ENCODE measurements at regions not wholly inside any gene's neighbourhood (a gene's known extent, or its start where the extent isn't known, plus 50 kb on each side); places are given as distances from the start of the nearest gene placed in this dataset.

DNA sequence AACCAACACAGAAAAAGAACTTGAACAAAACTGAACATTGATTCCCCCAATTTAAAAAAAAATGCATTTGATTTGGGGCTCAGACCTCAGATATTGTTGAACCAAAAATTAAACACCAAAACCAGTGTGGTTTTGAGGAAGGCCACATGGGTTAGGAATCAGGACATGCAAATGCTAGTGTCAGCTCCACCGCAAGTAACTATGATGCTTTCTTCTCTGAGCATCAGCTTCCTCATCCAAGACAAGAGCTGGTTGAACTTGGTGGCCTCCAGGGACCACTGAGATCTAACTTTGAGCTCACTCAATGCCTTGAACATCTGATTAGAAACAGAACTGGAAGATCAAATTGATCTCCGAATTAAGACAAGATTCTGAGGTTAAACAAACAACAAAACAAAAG, 142.9 kb upstream of the NWD2 start:
- DNase-seq (ENCODE audit: low spot score) = no peak
- TF ChIP-seq, protein P1, sequence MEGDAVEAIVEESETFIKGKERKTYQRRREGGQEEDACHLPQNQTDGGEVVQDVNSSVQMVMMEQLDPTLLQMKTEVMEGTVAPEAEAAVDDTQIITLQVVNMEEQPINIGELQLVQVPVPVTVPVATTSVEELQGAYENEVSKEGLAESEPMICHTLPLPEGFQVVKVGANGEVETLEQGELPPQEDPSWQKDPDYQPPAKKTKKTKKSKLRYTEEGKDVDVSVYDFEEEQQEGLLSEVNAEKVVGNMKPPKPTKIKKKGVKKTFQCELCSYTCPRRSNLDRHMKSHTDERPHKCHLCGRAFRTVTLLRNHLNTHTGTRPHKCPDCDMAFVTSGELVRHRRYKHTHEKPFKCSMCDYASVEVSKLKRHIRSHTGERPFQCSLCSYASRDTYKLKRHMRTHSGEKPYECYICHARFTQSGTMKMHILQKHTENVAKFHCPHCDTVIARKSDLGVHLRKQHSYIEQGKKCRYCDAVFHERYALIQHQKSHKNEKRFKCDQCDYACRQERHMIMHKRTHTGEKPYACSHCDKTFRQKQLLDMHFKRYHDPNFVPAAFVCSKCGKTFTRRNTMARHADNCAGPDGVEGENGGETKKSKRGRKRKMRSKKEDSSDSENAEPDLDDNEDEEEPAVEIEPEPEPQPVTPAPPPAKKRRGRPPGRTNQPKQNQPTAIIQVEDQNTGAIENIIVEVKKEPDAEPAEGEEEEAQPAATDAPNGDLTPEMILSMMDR (IDR thresholded peaks at IDR 0.05; ENCODE audit: extremely low read depth, missing control alignments) = no peak

DNA sequence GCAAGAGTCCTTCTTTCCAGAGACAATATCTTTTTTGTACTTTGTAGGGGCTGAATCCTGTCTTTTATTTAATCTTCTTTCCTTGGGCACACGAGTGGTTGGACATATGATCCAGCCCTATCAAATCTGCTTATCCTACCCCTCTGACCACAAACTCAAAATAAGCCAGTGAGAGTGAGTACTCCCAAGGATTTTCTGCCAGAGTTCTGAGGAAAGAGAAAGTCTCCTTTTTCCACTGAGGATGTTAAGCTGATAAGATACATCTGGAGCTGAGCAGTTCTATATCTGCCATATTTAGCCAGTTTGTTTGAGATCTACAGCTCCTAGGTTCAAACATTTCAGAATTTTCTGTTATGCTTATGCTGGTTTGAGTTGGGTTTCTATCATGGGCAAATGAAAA, 134.8 kb upstream of the NWD2 start:
- TF ChIP-seq, protein P1 (IDR thresholded peaks at IDR 0.05; ENCODE audit: extremely low read depth, missing control alignments) = no peak
- DNase-seq (ENCODE audit: low spot score) = no peak

DNA sequence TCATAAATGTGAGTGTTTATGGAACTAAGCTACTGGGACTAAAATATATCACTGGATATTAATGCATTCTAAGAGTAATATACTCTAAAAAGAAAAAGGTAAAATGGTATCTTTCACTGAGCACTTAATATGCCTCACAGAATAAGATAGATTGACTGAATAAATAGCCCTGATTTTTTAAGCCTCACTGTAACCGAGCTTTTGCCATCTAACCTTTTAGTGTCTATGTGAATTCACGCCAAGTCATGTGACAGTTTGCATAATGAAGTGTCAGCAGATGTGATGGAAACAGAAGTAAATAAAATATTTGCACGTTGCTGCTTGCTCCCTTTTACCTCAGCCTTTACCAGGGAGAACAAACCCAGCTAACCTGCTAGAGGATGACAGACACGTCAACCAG, 119.7 kb upstream of the NWD2 start:
- TF ChIP-seq, protein P1 (IDR thresholded peaks at IDR 0.05; ENCODE audit: extremely low read depth, missing control alignments) = no peak
- no peak for DNase-seq (ENCODE audit: low spot score)

DNA sequence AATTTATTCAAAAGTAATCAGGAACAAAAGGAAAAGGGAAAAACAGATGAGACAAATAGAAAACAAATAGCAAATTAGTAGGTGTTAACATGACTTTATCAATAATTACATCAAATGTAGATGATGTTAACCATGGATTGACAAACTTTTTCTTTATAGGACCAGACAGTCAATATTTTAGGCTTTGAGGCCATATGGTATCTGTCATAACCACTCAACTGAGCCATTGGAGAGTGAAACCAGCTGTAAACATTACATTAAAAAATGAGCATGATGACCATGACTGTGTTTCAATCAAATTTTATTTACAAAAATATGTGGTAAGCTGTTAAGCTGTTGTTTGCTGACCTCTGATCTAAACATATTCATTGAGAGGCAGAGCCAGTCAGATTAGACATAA, 118.5 kb upstream of the NWD2 start:
- DNase-seq (ENCODE audit: low spot score) = no peak
- TF ChIP-seq, protein P1 (IDR thresholded peaks at IDR 0.05; ENCODE audit: extremely low read depth, missing control alignments) = no peak

DNA sequence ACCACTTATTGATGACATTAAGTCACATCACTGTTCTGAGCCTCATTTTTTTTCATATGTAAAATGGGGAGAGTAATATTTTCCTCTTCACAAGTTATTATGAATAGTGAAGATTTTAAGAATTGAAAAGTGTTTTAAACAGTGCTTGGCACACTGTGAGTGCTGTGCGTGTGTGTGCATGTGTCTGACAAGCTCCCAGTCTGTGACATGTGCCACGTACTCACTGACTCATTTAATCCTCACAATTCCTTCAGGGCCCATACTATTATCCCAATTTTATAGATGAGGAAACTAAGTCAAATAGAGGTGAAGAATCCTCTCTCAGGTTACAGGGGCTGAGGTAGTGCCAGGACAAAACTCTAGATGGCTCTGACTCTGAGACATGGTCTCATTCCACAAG, 114.1 kb upstream of the NWD2 start:
- no peak for DNase-seq (ENCODE audit: low spot score)
- TF ChIP-seq, protein P1 (IDR thresholded peaks at IDR 0.05; ENCODE audit: extremely low read depth, missing control alignments) = no peak

DNA sequence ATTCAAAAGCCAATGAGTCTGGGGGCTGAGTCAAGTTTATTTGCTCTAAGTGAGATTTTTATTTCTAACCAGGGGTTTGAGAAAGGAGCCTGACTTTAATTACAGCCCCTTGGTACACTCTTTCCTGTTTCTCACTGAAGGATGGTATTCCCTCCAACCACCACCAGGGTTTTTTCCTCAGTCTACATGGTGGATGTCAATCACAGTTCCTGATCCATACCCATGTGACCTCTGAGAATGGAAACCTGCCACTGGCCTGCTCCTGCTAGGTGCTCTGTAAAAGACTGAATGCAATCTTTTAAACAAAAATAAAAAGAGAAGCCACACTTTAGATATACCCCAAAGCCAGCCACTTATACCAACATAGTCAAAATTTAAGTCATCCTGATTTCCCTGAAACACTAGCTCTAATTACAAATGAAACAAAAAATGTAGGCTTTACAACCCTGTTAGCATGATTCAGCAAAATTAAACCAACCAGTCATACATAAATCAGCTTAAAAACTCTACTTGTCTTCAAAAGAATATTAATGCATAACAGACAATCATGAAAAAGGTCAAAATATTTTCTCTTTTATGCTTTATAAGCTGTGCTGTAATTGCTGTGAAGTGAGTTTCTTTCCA, 112.1 kb upstream of the NWD2 start:
- DNase-seq (ENCODE audit: low spot score) = no peak
- TF ChIP-seq, protein P1 (IDR thresholded peaks at IDR 0.05; ENCODE audit: extremely low read depth, missing control alignments) = no peak

DNA sequence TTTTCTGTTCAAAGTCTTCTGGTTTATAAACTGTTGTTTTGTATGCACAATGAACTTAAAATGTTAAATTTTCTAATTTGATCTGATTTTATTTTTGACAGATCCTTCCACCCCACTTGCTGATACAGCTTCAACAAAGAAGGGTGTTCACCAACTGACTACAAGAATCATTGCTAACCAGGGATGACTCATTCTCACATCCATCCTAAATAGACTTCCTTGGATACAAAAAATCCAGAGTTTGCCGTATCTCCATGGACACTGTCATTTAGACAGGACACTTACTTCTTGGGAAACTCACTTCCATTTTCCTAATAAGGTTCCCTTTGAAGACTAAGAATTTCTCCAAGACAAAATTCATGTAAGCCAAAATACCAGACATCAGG, 111.6 kb upstream of the NWD2 start:
- DNase-seq (ENCODE audit: low spot score) = no peak
- TF ChIP-seq, protein P1 (IDR thresholded peaks at IDR 0.05; ENCODE audit: extremely low read depth, missing control alignments) = no peak
